Adrenal gland (tissue), 5 donors: ENCODE measurements at regions not wholly inside any gene's neighbourhood (a gene's known extent, or its start where the extent isn't known, plus 50 kb on each side); places are given as distances from the start of the nearest gene placed in this dataset.

Source experiments
- POLR2A ChIP-seq, 2 donors: fragments of 450-650 bp; IDR thresholded peaks; one replicate each; pipeline ENCODE4 v1.6.1; 2017; ENCODE audit warnings: antibody characterized with exemption in 2 of 2, mild to moderate bottlenecking in 2 of 2, moderate library complexity in 1 of 2
- TF ChIP-seq, protein P1 (sequence below), 6 experiments: fragments of 450-650 bp in 4 of 6; fragments of 200-600 bp in 2 of 6; sonication (generic) in 1 of 6; IDR thresholded peaks; 1 replicate in 5 of 6; 2 replicates in 1 of 6; pipeline versions ENCODE4 v1.5.1 to v1.8.0; 2016 to 2021; ENCODE audit warnings: antibody characterized with exemption in 6 of 6, mild to moderate bottlenecking in 2 of 6, moderate library complexity in 1 of 6
- donor health status: DM: no; HTN: no; CAD: no.

DNA sequence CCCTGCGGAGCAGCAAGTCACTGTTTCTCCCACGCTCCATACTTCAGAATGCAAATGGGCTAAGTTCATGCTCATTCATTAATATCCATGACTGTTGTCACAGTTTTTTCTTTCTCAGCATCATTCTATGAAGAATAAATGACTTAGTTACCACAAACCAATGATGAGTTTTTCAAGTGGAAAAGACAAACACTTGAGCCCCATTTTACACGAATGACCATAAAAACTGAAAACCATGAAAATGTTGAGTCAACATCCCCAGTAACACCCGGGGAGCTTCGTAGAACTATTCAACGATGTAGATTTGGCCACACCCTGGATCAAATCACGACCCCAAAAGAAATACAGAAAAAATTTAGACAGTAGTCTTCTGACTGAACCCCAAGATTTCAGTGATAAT, 99.8 kb upstream of the GJB6 start:
- TF ChIP-seq POLR2A (IDR thresholded peaks at IDR 0.05), result no peak
- TF ChIP-seq, protein P1, sequence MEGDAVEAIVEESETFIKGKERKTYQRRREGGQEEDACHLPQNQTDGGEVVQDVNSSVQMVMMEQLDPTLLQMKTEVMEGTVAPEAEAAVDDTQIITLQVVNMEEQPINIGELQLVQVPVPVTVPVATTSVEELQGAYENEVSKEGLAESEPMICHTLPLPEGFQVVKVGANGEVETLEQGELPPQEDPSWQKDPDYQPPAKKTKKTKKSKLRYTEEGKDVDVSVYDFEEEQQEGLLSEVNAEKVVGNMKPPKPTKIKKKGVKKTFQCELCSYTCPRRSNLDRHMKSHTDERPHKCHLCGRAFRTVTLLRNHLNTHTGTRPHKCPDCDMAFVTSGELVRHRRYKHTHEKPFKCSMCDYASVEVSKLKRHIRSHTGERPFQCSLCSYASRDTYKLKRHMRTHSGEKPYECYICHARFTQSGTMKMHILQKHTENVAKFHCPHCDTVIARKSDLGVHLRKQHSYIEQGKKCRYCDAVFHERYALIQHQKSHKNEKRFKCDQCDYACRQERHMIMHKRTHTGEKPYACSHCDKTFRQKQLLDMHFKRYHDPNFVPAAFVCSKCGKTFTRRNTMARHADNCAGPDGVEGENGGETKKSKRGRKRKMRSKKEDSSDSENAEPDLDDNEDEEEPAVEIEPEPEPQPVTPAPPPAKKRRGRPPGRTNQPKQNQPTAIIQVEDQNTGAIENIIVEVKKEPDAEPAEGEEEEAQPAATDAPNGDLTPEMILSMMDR (IDR thresholded peaks at IDR 0.05), result no peak
